SK-N-SH treated with all-trans-retinoic acid at 6 μM for 48 hours (cell line): ENCODE measurements at regions not wholly inside any gene's neighbourhood (a gene's known extent, or its start where the extent isn't known, plus 50 kb on each side); places are given as distances from the start of the nearest gene placed in this dataset.
"Not testable (repeated sequence)": the region's sequence is repeated elsewhere in the genome, so short reads cannot be mapped to it uniquely, and the experiment has no call there.

Experiments
- ATAC-seq: fragments of 200-7000 bp; cut with Tn5 transposase; 3 replicates; pipeline ENCODE4 v1.9.1; 2020; ENCODE audit warnings: mild to moderate bottlenecking, moderate library complexity
- ARNTL ChIP-seq: fragments of 450-650 bp; formaldehyde crosslinking; IDR thresholded peaks from 2 replicates; pipeline ENCODE4 v1.5.0; 2020; ENCODE audit warnings: low read depth, mild to moderate bottlenecking, moderate library complexity, borderline replicate concordance
- BACH2 ChIP-seq: fragments of 250-450 bp; sonication (Bioruptor Pico); IDR thresholded peaks from 2 replicates; pipeline ENCODE4 v1.9.0; 2021; ENCODE audit warnings: mild to moderate bottlenecking, borderline replicate concordance
- CREB5 ChIP-seq: fragments of 250-450 bp; sonication (Bioruptor Pico); IDR thresholded peaks from 2 replicates; pipeline ENCODE4 v1.5.1; 2020; ENCODE audit warnings: low read depth, mild to moderate bottlenecking, moderate library complexity
- CSDC2 ChIP-seq: fragments of 250-450 bp; sonication (Bioruptor Pico); IDR thresholded peaks from 2 replicates; pipeline ENCODE4 v1.5.0; 2020; ENCODE audit warnings: mild to moderate bottlenecking, moderate library complexity
- ESRRG ChIP-seq: fragments of 250-450 bp; sonication (Bioruptor Pico); IDR thresholded peaks from 2 replicates; pipeline ENCODE4 v1.6.1; 2021; ENCODE audit warnings: mild to moderate bottlenecking
- GLIS3 ChIP-seq: fragments of 250-450 bp; sonication (Bioruptor Pico); IDR thresholded peaks from 2 replicates; pipeline ENCODE4 v1.5.0; 2020; ENCODE audit warnings: mild to moderate bottlenecking, moderate library complexity
- ISL1 ChIP-seq: fragments of 250-450 bp; sonication (Bioruptor Pico); IDR thresholded peaks from 2 replicates; pipeline ENCODE4 v2.1.2; 2022; ENCODE audit warnings: mild to moderate bottlenecking, moderate library complexity
- POU6F1 ChIP-seq: fragments of 250-450 bp; sonication (Bioruptor Pico); IDR thresholded peaks from 2 replicates; pipeline ENCODE4 v1.8.0; 2021; ENCODE audit warnings: low read depth, mild to moderate bottlenecking, moderate library complexity, borderline replicate concordance
- PPARA ChIP-seq: fragments of 250-450 bp; sonication (Bioruptor Pico); IDR thresholded peaks from 2 replicates; pipeline ENCODE4 v1.5.0; 2020; ENCODE audit warnings: mild to moderate bottlenecking, borderline replicate concordance
- RARB ChIP-seq: fragments of 250-450 bp; sonication (Bioruptor Pico); IDR thresholded peaks from 2 replicates; pipeline ENCODE4 v1.8.0; 2021; ENCODE audit warnings: mild to moderate bottlenecking, moderate library complexity
- SNAI2 ChIP-seq: fragments of 250-450 bp; sonication (Bioruptor Pico); IDR thresholded peaks from 2 replicates; pipeline ENCODE4 v1.5.0; 2020; ENCODE audit warnings: mild to moderate bottlenecking, moderate library complexity
- TCF4 ChIP-seq: fragments of 250-450 bp; sonication (Bioruptor Pico); IDR thresholded peaks from 2 replicates; pipeline ENCODE4 v1.8.0; 2021; ENCODE audit warnings: mild to moderate bottlenecking, moderate library complexity, borderline replicate concordance
- TSHZ2 ChIP-seq: fragments of 250-450 bp; sonication (Bioruptor Pico); IDR thresholded peaks from 2 replicates; pipeline ENCODE4 v1.5.0; 2020; ENCODE audit warnings: mild to moderate bottlenecking, moderate library complexity
- ZC3H10 ChIP-seq: fragments of 250-450 bp; sonication (Bioruptor Pico); IDR thresholded peaks from 2 replicates; pipeline ENCODE4 v1.5.1; 2021; ENCODE audit warnings: mild to moderate bottlenecking, moderate library complexity
- ZFP30 ChIP-seq: fragments of 450-650 bp; formaldehyde crosslinking; IDR thresholded peaks from 2 replicates; pipeline ENCODE4 v1.5.0; 2022; ENCODE audit warnings: mild to moderate bottlenecking, moderate library complexity

- TF ChIP-seq BACH2 = no peak
- TF ChIP-seq TSHZ2 (CRISPR knock-in tag) = no peak
- no peak for TF ChIP-seq CSDC2 (CRISPR knock-in tag)
- no peak for TF ChIP-seq TCF4 (CRISPR knock-in tag)
- TF ChIP-seq ZC3H10 (CRISPR knock-in tag) = no peak
- no peak for TF ChIP-seq ARNTL (CRISPR knock-in tag)
- no peak for ATAC-seq
Measured at GRCh38 chr4:141328560-141329173, 108.0 kb downstream of the ZNF330 start.

GRCh38 chr4:141329174-141329569 lies 108.5 kb downstream of the ZNF330 start:
- TF ChIP-seq POU6F1 (CRISPR knock-in tag) (no peak), CSDC2 (CRISPR knock-in tag) (no peak), ZFP30 (CRISPR knock-in tag) (no peak), ARNTL (CRISPR knock-in tag) (no peak), ESRRG (CRISPR knock-in tag) (no peak), SNAI2 (CRISPR knock-in tag) (no peak), PPARA (no peak), RARB (CRISPR knock-in tag) (no peak), ISL1 (no peak), BACH2 (no peak), GLIS3 (CRISPR knock-in tag) (no peak)
- no peak for ATAC-seq

- no peak for ATAC-seq
- TF ChIP-seq ARNTL (CRISPR knock-in tag) (no peak), TCF4 (CRISPR knock-in tag) (no peak), ZC3H10 (CRISPR knock-in tag) (no peak)
- TF ChIP-seq, all 23 proteins: peak for 0
Measured at GRCh38 chr4:141330616-141331015, 109.9 kb downstream of the ZNF330 start.

- TF ChIP-seq CREB5 = no peak
- TF ChIP-seq, all 23 proteins: peak for 0
- ATAC-seq = no peak
Measured at GRCh38 chr4:141331534-141332358, 111.1 kb downstream of the ZNF330 start.

GRCh38 chr4:141332359-141333181 lies 111.9 kb downstream of the ZNF330 start:
- ATAC-seq = not testable (repeated sequence)

GRCh38 chr4:141333456-141334230 lies 112.9 kb downstream of the ZNF330 start:
- ATAC-seq = peak; percentile 31; the same call in 2 of the 3 replicates
